ENCODE measurements at regions not wholly inside any gene's neighbourhood (a gene's known extent, or its start where the extent isn't known, plus 50 kb on each side); places are given as distances from the start of the nearest gene placed in this dataset.
A peak's percentile ranks its signal among the peaks of the same experiment; 100 is the strongest.

DNA sequence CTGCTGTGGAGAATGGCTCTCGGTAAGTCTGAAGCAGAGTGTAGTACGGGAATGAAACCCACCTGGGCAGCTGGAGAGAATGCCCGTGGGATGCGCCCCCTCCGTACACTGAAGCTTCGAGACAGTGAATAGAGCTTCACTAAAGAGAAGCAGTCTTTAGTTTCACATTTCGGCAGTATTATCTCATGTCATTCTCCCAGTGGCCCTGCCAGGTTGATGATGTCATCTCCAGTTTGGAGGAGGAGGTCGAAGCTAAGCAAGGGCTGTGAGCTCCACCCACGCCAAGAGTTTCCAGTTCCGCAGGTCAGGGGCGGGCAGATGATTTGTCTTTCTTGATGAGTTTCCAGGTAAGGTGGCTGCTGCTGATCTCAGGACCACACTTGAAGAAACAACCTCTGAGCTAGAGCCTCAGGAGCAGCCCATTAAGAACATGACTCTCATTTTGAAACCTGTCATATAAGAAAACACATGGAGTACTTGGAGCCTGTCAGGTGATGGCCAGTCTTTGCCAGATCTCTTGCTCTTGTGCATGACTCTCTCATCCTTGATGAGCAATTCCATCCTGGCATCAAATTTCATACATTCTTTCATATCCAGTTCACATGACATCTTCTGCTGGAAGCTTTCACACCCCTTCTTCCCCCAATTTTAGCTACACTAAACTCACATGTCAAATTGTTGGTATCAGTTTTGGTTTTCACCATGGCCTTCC lies 475.0 kb downstream of the RNF144A start:
- ChIA-PET POLR2A (interaction anchor here (1.0 kb wide), 1 partner anchor 1290 kb away, joined by 3 read pairs; the partner anchor contains the start of gene ID2), CTCF (interaction anchor here (1.0 to 1.1 kb wide), 2 partner anchors 35 to 295 kb away, joined by 3 to 5 read pairs; no protein-coding TSS in a partner anchor)
- Histone ChIP-seq H3K27ac (ENCODE audit: extremely low read depth, low read depth, low read length) (no peak overlapping the region), H3K4me3 (ENCODE audit: low read depth, low read length) (peak overlapping the region; percentile 14), H3K9me3 (ENCODE audit: control insufficient read depth, insufficient read depth, low read depth, low read length) (no peaks in the 10 kb centered on the region), H3K4me1 (ENCODE audit: control insufficient read depth, insufficient read depth, low read length) (no peaks in the 10 kb centered on the region), H3K36me3 (ENCODE audit: control insufficient read depth in 2 of 2, insufficient read depth in 1 of 2, low read length in 2 of 2) (no peaks in the 10 kb centered on the region)
- TF ChIP-seq MEIS1 (CRISPR knock-in tag; IDR thresholded peaks at IDR 0.05; ENCODE audit: borderline replicate concordance) (peak; percentile 57; the same call in 1 of the 2 replicates), ZFHX2 (tag by site-specific recombination; conservative IDR thresholded peaks at IDR 0.05) (peak; percentile 53), SP3 (tag by site-specific recombination; IDR thresholded peaks at IDR 0.05) (0 out of 2 replicates have a peak, but pooled peaks have one; percentile 11), ZEB2 (tag by site-specific recombination; IDR thresholded peaks at IDR 0.05) (no peak), ZNF239 (tag by site-specific recombination; IDR thresholded peaks at IDR 0.05) (no peak), EGR2 (tag by site-specific recombination; IDR thresholded peaks at IDR 0.05; ENCODE audit: low read depth) (peak; percentile 36; the same call in 1 of the 2 replicates), ZBTB21 (tag by site-specific recombination; IDR thresholded peaks at IDR 0.05) (0 out of 2 replicates have a peak, but pooled peaks have one; percentile 32)
- TF ChIP-seq, protein P1, sequence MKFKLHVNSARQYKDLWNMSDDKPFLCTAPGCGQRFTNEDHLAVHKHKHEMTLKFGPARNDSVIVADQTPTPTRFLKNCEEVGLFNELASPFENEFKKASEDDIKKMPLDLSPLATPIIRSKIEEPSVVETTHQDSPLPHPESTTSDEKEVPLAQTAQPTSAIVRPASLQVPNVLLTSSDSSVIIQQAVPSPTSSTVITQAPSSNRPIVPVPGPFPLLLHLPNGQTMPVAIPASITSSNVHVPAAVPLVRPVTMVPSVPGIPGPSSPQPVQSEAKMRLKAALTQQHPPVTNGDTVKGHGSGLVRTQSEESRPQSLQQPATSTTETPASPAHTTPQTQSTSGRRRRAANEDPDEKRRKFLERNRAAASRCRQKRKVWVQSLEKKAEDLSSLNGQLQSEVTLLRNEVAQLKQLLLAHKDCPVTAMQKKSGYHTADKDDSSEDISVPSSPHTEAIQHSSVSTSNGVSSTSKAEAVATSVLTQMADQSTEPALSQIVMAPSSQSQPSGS (tag by site-specific recombination; IDR thresholded peaks at IDR 0.05; ENCODE audit: low read depth): peak; percentile 81

DNA sequence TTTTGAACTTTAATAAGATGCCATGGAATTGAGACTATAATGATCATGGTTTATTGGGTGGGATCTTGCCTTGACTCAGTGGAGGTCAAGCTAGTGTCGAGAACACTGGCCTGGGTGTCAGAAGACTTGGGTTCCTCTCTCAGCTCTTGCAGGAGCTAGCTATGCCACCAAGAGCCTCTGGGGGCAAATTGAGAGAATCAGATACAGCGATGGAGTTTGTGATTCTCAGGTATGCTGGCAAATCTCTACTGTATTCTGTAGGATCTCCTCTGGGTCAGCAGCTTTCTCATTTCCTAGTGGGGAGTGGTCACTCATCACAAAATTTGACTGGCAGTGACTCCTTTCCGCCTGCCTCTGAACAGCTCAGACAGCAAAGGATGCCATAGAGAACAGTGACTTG lies 477.0 kb downstream of the RNF144A start:
- Histone ChIP-seq H3K4me1 (ENCODE audit: control insufficient read depth, insufficient read depth, low read length) (no peaks in the 10 kb centered on the region), H3K4me3 (ENCODE audit: low read depth, low read length) (no peak overlapping the region), H3K9me3 (ENCODE audit: control insufficient read depth, insufficient read depth, low read depth, low read length) (no peaks in the 10 kb centered on the region), H3K27ac (ENCODE audit: extremely low read depth, low read depth, low read length) (no peak overlapping the region), H3K36me3 (ENCODE audit: control insufficient read depth in 2 of 2, insufficient read depth in 1 of 2, low read length in 2 of 2) (no peaks in the 10 kb centered on the region)
- ChIA-PET CTCF (interaction anchor here (0.6 kb wide), 1 partner anchor 346 kb away, joined by 3 read pairs; no protein-coding TSS in a partner anchor), POLR2A (no interaction called here)
- no peak for TF ChIP-seq ZNF10 (tag by site-specific recombination; IDR thresholded peaks at IDR 0.05)
- TF ChIP-seq ZBTB20 (tag by site-specific recombination; IDR thresholded peaks at IDR 0.05): no peak
- TF ChIP-seq SCRT2 (tag by site-specific recombination; IDR thresholded peaks at IDR 0.05): no peak
- TF ChIP-seq SETDB1 (IDR thresholded peaks at IDR 0.05; ENCODE audit: insufficient read length, low read length): no peak
- TF ChIP-seq ZNF785 (tag by site-specific recombination; IDR thresholded peaks at IDR 0.05): no peak
- no peak for TF ChIP-seq ZNF292 (tag by site-specific recombination; IDR thresholded peaks at IDR 0.05; ENCODE audit: borderline replicate concordance, low read depth)
- no peak for TF ChIP-seq BCL11B (tag by site-specific recombination; IDR thresholded peaks at IDR 0.05; ENCODE audit: low read depth)
- TF ChIP-seq ZIC2 (tag by site-specific recombination; IDR thresholded peaks at IDR 0.05): no peak
- no peak for TF ChIP-seq ZNF146 (tag by site-specific recombination; IDR thresholded peaks at IDR 0.05)
- TF ChIP-seq, protein P2, sequence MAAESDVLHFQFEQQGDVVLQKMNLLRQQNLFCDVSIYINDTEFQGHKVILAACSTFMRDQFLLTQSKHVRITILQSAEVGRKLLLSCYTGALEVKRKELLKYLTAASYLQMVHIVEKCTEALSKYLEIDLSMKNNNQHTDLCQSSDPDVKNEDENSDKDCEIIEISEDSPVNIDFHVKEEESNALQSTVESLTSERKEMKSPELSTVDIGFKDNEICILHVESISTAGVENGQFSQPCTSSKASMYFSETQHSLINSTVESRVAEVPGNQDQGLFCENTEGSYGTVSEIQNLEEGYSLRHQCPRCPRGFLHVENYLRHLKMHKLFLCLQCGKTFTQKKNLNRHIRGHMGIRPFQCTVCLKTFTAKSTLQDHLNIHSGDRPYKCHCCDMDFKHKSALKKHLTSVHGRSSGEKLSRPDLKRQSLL (tag by site-specific recombination; IDR thresholded peaks at IDR 0.05): no peak
- TF ChIP-seq MEIS1 (CRISPR knock-in tag; IDR thresholded peaks at IDR 0.05; ENCODE audit: borderline replicate concordance): no peak
- no peak for TF ChIP-seq BCL6B (tag by site-specific recombination; IDR thresholded peaks at IDR 0.05)
- TF ChIP-seq EGR2 (tag by site-specific recombination; IDR thresholded peaks at IDR 0.05; ENCODE audit: low read depth): no peak
- TF ChIP-seq ZBTB49 (tag by site-specific recombination; IDR thresholded peaks at IDR 0.05; ENCODE audit: low read depth): no peak
- TF ChIP-seq ZNF48 (tag by site-specific recombination; IDR thresholded peaks at IDR 0.05): no peak
